GM18873 (cell line): ENCODE measurements at regions not wholly inside any gene's neighbourhood (a gene's known extent, or its start where the extent isn't known, plus 50 kb on each side); places are given as distances from the start of the nearest gene placed in this dataset.

Experiments used
- ATAC-seq: cut with Tn5 transposase; IDR thresholded peaks from one replicate; pipeline ENCODE4 v1.9.1; 2021; ENCODE audit warnings: mild to moderate bottlenecking, moderate library complexity, moderate number of reproducible peaks; ENCODE audit not compliant: unreplicated experiment, low FRiP score

GRCh38 chr2:128637481-128638155 is 318.9 kb upstream of the HS6ST1 start:
- ATAC-seq = no peak

DNA sequence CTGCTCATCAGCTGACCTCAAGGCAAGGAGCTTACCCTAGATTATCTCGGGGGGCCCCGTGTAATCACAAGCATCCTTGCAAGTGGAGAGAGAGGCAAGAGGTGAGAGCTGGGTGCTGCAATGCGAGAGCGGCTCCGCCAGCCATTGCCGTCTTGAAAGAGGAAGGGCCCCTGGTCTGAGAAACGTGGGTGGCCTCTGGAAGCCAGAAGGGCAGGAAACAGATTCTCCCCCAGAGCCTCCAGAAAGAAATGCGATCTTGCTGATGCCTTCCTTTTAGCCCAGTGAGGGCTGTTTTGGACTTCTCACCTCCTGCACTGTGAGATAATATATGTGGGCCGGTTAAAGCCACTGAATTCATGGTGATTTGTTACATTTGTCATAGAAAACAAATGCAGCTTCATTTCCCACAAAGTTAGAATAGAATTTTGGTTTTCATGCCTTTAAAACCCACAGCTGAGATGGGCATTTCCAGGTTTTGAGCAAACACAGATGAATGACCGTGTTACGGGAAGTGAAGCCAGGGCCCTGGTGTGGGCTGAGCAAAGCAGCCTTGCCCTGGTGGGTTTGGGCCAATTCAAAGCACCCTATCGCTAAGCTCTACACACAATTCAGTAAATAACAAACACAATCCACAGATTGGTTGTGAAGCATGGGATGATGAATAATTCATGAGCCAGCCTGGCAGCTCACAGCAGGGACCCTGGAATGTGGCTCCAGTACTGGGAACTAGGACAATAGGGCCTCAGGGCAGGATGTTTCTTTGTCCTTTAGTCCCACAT is 319.9 kb upstream of the HS6ST1 start:
- ATAC-seq = no peak

DNA sequence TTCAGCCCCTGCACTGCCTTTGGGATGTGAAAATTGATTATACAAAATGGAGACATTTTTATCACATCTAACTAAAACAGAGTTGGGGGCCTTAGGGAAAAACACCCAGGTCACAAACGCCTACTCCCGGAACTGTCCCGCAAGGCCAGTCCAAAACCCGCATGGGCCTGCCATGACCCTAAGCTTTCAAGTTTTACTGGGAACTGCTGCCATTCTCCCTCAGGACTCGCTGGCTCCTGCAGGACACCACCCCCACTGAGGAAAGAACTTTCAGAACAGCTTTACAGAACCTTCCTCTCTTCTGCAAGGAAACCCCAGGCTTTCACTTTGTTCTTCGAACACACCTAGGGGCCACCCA is 320.4 kb upstream of the HS6ST1 start:
- no peak for ATAC-seq

- ATAC-seq = no peak
Measured at GRCh38 chr2:128639693-128640092, 321.0 kb upstream of the HS6ST1 start.

DNA sequence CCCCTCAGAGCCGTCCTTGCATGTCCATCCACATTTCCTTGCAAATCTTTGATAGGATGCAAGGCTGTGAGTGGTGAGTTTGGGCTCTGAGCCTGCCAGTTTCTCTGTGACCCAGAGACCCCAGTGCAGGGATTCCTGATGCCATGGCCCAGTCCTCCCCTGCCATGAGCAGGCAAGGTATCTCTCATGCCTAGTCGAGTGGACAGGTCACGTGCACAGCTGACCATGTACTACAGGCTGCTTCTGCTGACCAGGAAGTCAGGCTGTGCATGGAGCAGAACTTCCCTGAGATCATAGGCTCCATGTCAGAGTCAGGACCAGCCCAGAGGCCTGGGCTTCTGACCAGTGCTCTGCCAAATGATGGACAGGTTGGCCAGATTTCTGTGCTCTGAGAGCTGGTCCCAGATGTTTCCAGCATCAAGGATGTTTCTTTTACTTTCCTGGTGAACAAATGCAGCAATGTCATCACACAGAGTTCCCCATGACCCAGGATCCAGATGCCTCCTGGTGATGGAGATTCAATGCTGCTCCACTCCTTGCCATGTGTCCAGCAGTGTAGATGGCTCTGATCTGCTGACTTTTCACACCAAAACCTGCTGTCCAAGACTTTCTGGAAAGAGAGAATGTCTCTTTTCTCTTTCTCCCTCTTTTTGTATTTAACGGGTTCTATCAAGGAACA is 321.6 kb upstream of the HS6ST1 start:
- ATAC-seq = no peak

DNA sequence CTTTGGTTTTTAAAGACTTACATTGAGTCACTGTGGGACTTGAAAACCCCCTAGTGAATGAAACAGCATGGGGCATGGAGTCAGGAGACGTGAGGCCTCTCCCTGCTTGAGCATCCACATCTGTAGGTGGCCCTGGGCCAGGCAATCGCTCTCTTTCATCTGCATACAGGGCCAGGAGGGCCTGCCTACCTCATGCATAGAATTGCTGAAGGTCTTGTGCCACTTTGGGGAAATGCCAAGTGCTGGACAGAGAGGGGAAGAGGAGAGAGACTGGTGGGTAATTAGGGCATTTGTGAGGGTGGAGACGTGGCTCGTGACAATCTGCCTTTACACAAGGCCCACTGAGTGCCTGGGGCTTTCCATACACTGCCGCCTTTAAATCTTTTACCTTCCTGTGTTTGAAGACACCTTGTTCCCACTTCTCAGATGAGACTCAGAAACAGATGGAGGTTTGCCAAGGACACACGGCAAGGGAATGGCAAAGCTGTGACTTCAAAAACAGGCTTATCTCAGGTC is 322.2 kb upstream of the HS6ST1 start:
- no peak for ATAC-seq

GRCh38 chr2:128641421-128642080 is 322.9 kb upstream of the HS6ST1 start:
- ATAC-seq = no peak

- no peak for ATAC-seq
Measured at GRCh38 chr2:128642316-128642715, 323.6 kb upstream of the HS6ST1 start.

DNA sequence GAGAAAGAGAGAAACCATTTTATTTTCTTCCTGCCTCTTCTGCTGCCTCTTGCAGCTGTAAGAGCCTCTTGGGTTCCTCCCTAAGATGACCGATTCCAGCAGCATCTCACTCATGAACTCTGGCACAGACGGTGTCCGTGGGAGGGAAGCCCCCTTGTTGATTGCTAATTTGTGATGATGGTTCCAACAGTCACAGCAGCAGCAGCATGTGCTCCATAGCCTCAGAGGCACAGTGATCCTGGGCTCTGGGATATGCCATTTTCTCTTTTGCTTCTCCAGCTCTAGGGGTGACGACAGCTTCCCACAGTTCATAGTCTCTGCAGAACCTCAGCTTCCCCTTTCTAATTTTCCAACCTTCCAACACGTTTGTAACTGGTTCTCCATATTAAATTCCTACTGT is 324.2 kb upstream of the HS6ST1 start:
- no peak for ATAC-seq

DNA sequence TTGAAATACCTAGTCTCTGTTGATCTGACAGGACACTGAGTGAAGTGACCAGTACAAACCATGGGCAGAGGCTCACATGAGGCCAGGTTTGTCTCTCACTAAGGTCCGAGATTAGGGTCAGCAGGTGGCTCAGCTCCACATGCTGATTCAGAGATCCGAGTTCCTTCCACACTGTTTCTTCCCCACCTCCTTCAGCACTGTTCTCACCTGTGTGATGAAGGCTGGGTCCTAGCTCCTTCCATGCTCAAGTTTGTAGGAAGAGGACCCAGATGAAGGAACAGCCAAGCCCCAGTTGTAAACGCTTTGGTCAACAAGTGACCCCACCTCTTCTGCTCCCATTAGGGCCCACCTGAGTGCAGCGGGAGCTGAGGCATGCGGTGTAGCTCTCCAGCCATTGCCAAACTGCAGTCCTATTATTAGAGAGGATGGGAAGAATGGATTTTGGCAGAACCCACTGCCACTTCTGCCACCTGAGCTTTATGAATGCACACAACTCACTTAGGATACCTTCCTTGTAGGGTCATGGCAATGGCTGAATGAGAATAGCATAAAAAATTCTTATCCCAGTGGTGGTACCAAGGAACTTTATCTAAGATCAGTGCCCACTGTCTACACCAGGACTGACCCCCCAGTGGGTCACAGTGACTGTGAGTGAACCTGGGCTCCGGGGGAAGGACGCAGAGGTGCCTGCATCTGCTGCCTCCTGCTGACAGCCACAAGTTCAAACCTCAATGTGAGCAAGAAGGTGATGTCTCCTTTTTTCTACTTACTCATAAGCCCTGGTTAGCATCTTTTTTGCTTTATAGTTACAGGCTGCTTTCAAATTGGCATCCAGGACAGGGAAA is 324.8 kb upstream of the HS6ST1 start:
- no peak for ATAC-seq

DNA sequence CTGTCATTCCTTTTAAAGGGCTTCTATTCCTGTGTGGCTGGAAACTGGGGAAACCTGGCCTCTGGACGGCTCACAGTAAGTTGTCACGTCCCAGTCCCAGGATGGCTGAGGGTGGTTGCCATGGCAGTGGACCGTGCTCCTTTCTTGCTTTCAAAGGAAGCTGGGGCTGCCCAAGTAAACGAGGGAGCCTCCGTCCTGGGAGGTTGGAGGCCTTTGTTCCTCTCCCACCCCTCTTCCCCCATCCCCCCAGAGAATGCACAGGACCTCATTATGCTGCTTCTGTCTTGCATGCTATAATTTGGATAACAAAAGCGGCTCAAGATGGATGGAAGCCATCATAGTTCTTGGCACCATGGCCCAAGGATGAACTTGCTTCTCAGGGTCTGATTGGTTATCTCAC is 325.5 kb upstream of the HS6ST1 start:
- ATAC-seq = no peak

- ATAC-seq = no peak
Measured at GRCh38 chr2:128644718-128645256, 326.1 kb upstream of the HS6ST1 start.

- no peak for ATAC-seq
Measured at GRCh38 chr2:128645631-128646030, 327.0 kb upstream of the HS6ST1 start.

DNA sequence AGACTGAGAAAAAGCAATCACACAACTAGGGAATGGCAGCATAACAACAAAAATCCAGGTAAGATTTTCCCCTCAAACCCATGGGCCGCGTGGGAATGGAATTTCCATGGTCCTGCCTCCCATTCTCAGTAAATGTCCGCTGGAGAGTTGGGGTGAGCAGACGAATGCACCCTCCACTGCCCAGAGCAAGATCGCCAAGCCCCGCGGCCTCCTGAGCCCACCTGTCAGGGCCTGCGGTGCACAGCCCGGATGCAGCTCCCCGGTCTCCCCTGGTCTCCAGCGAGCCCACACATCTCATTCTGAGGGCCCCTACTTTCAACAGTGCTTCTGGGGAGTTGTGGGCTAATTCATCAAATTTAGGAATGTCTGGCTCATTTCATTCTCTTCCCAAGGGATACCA is 327.4 kb upstream of the HS6ST1 start:
- ATAC-seq = no peak

- no peak for ATAC-seq
Measured at GRCh38 chr2:128646691-128647090, 328.0 kb upstream of the HS6ST1 start.

DNA sequence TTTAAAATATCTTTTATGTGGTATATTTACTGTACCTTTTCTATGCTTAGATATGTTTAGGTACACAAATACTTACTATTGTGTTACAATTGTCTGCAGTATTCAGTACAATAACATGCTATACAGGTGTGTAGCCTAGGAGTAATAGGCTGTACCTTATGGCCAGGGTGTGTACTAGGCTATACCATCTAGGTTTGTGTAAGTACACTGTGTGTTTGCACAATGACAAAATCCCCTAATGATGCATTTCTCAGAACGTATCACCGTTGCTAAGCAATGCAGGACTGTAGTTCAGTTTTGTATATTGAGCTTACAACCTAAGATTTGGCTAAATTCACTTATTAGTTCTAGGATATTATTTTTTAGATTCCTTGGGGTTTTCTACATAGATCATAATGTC is 332.3 kb upstream of the HS6ST1 start:
- ATAC-seq = no peak

DNA sequence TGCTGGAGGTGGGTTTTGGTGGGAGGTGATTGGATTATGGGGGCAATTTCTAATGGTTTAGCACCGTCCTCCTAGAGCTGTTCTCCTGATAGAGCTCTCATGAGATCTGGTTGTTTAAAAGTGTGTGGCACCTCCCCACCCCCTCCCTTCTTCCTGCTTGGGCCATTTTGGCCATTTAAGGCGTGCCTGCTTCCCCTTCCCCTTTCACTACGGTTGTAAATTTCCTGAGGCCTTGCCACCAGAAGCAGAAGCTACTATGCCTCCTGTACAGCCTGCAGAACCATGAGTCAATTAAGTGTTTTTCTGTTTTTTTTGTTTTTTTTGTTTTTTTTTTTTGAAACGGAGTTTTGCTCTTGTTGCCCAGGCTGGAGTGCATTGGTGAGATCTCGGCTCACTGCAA is 335.7 kb upstream of the HS6ST1 start:
- ATAC-seq = no peak

- no peak for ATAC-seq
Measured at GRCh38 chr2:128660836-128661235, 342.2 kb upstream of the HS6ST1 start.

GRCh38 chr2:128661311-128661710 is 342.6 kb upstream of the HS6ST1 start:
- ATAC-seq = no peak

DNA sequence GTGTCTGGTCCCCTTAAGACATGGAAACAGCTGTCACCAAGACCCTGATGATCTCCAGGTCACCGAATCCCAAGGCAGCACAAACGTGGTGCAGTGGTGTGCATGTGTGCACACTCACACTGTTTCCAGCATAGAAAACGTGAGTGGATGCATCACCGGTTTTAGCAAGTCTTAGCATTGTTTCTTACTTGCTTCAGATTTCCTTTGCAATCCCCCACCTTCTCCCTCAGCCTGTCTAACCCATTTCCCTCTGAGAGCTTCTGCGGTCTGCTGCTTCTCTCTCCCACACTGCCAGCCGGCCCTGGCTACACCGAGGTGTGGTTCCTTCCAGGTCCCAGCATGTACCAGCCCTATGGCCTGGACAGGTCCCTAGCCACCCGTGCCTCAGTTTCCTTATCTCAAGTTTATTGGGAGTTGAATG is 343.4 kb upstream of the HS6ST1 start:
- ATAC-seq = no peak
